Naive thymus-derived CD4-positive, alpha-beta T cell (primary cell): ENCODE measurements at regions not wholly inside any gene's neighbourhood (a gene's known extent, or its start where the extent isn't known, plus 50 kb on each side); places are given as distances from the start of the nearest gene placed in this dataset.

Source experiments
- ATAC-seq: fragments of 150-1000 bp; cut with Tn5 transposase; 2 replicates; pipeline ENCODE4 v1.10.0; 2021; ENCODE audit warnings: mild to moderate bottlenecking, moderate library complexity
- CTCF ChIA-PET: fragments of 350-600 bp; sonication (Branson Sonifier 250); formaldehyde crosslinking; loops from one replicate; lab custom pipeline; 2021; ENCODE audit warnings: antibody characterized with exemption; lab: Charles Lee
- POLR2A ChIA-PET: fragments of 350-600 bp; sonication (Branson Sonifier 250); formaldehyde crosslinking; loops from one replicate; lab custom pipeline; 2021; ENCODE audit warnings: antibody characterized with exemption, inconsistent platforms; lab: Charles Lee
- DNase-seq, 9 donors: peaks; one replicate each; pipeline versions ENCODE4 v3.0.0 to v3.0.0-alpha.2; 2020 to 2022; ENCODE audit warnings: mixed read lengths in 1 of 9
- H3K27ac ChIP-seq: one replicate; pipeline ENCODE4 v1.7.0; 2013; ENCODE audit warnings: mild to moderate bottlenecking, low read depth, low read length, moderate library complexity
- H3K27me3 ChIP-seq, 2 donors: one replicate each; pipeline ENCODE4 v1.7.0; 2013; ENCODE audit warnings: low read length in 2 of 2, mild to moderate bottlenecking in 2 of 2, moderate library complexity in 2 of 2; ENCODE audit not compliant: control insufficient read depth in 2 of 2, insufficient read depth in 2 of 2
- H3K36me3 ChIP-seq, 3 experiments: 1 replicate in 2 of 3; 2 replicates in 1 of 3; pipeline ENCODE4 v1.7.0; 2013; ENCODE audit warnings: low read length in 3 of 3, mild to moderate bottlenecking in 3 of 3, moderate library complexity in 1 of 3; ENCODE audit not compliant: insufficient read depth in 3 of 3, control insufficient read depth in 2 of 3
- H3K4me1 ChIP-seq, 2 donors: one replicate each; pipeline ENCODE4 v1.7.0; 2013; ENCODE audit warnings: low read length in 2 of 2, mild to moderate bottlenecking in 2 of 2, moderate library complexity in 1 of 2; ENCODE audit not compliant: control insufficient read depth in 2 of 2, insufficient read depth in 2 of 2
- H3K4me3 ChIP-seq: 2 replicates; pipeline ENCODE4 v1.7.0; 2013; ENCODE audit warnings: mild to moderate bottlenecking, low read length
- H3K9me3 ChIP-seq, 3 experiments: 1 replicate in 2 of 3; 2 replicates in 1 of 3; pipeline ENCODE4 v1.7.0; 2013; ENCODE audit warnings: low read length in 3 of 3; ENCODE audit not compliant: control insufficient read depth in 2 of 3
- H3K27ac Mint-ChIP-seq, 9 donors: one replicate each; pipeline ENCODE4 v1.8.0; 2020 to 2022; ENCODE audit warnings: mixed read lengths in 9 of 9, mild to moderate bottlenecking in 8 of 9, moderate library complexity in 5 of 9, inconsistent platforms in 2 of 9
- H3K27me3 Mint-ChIP-seq, 5 donors: one replicate each; pipeline ENCODE4 v1.8.0; 2021 to 2022; ENCODE audit warnings: mixed read lengths in 5 of 5, mild to moderate bottlenecking in 1 of 5
- H3K36me3 Mint-ChIP-seq, 5 donors: one replicate each; pipeline ENCODE4 v1.8.0; 2020 to 2022; ENCODE audit warnings: mixed read lengths in 5 of 5, mild to moderate bottlenecking in 3 of 5, inconsistent platforms in 1 of 5
- H3K4me1 Mint-ChIP-seq, 7 donors: one replicate each; pipeline ENCODE4 v1.8.0; 2020 to 2022; ENCODE audit warnings: mixed read lengths in 7 of 7, mild to moderate bottlenecking in 3 of 7, inconsistent platforms in 1 of 7
- H3K4me3 Mint-ChIP-seq, 10 donors: one replicate each; pipeline ENCODE4 v1.8.0; 2020 to 2022; ENCODE audit warnings: mild to moderate bottlenecking in 10 of 10, mixed read lengths in 10 of 10, moderate library complexity in 6 of 10, inconsistent platforms in 2 of 10
- H3K9me3 Mint-ChIP-seq, 11 donors: one replicate each; pipeline ENCODE4 v1.8.0; 2020 to 2022; ENCODE audit warnings: mixed read lengths in 11 of 11, mild to moderate bottlenecking in 4 of 11, inconsistent platforms in 1 of 11, moderate library complexity in 1 of 11
- intact Hi-C, 2 donors: fragments of 100-400 bp; cut with micrococcal nuclease; formaldehyde crosslinking; loops; one replicate each; pipeline ENCODE4 v1.15.1; 2023

DNA sequence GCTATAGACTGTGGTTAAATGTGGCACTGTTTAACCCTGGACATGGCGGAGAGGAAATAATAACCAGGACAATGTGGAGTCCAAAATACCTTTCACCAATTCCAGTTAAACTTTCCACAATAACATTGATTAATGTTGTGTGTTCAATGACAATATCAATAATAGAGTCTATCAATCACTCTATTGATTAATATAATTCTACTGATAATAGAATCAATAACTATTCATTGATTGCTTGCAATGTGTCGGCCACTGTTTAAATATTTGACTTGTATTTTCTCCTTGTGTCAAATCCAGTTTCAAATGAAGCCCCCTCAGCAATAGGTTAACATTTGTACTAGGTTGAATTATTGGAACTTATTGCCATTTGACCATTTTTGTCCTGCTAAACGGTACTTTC, 187.0 kb downstream of the PTPN20 start:
- H3K27me3 Mint-ChIP-seq, result peaks cover 0 to 2% (median 0%) of the 10 kb centered on the region in 5 donors
- intact Hi-C loops, result no loop called here
- peaks cover 0 to 12% (median 0%) of the 10 kb centered on the region in 5 donors for H3K36me3 Mint-ChIP-seq
- Histone ChIP-seq H3K9me3 (no peaks in the 10 kb centered on the region), H3K36me3 (no peaks in the 10 kb centered on the region), H3K4me3 (no peak overlapping the region), H3K27ac (no peak overlapping the region), H3K4me1 (no peaks in the 10 kb centered on the region), H3K27me3 (no peaks in the 10 kb centered on the region)
- DNase-seq (no peak), ATAC-seq (no peak)
- H3K27ac Mint-ChIP-seq, result no peak overlapping the region
- peaks cover 0 to 5% (median 0%) of the 10 kb centered on the region in 7 donors for H3K4me1 Mint-ChIP-seq
- POLR2A ChIA-PET, result no interaction called here
- no peak overlapping the region for H3K4me3 Mint-ChIP-seq
- peaks cover 0 to 2% (median 0%) of the 10 kb centered on the region in 11 donors for H3K9me3 Mint-ChIP-seq
- CTCF ChIA-PET, result no interaction called here

DNA sequence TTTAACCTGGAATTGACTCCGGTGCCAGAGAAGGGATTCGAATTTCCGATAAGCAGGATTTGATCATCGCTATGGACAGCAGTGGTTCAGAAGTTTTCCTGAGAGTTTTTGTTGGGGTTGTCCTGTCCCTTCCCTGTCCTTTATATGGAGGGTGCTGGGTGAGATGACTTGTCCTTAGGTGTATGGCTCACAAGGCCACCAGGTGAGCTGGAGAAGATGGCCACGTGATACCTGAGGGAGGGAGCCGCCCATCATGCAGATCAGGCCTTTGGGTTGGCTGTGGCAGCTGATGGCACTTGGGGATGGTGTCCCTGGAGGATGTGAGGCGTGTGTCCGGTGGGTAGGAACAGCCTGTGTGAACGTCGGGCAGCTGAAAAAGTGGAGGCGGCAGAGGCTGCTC, 187.7 kb downstream of the PTPN20 start:
- no peaks in the 10 kb centered on the region for H3K4me1 ChIP-seq
- H3K36me3 ChIP-seq, result no peaks in the 10 kb centered on the region
- Mint-ChIP-seq H3K27ac (no peak overlapping the region), H3K36me3 (peaks cover 0 to 11% (median 0%) of the 10 kb centered on the region in 5 donors), H3K9me3 (peaks cover 0 to 2% (median 0%) of the 10 kb centered on the region in 11 donors), H3K4me3 (no peak overlapping the region), H3K27me3 (peaks cover 0 to 2% (median 0%) of the 10 kb centered on the region in 5 donors), H3K4me1 (peaks cover 0 to 5% (median 0%) of the 10 kb centered on the region in 7 donors)
- H3K27me3 ChIP-seq, result no peaks in the 10 kb centered on the region
- DNase-seq, result no peak
- ChIA-PET POLR2A (no interaction called here), CTCF (no interaction called here)
- H3K4me3 ChIP-seq, result no peak overlapping the region
- no peaks in the 10 kb centered on the region for H3K9me3 ChIP-seq
- intact Hi-C loops, result no loop called here
- H3K27ac ChIP-seq, result no peak overlapping the region
- ATAC-seq, result no peak

DNA sequence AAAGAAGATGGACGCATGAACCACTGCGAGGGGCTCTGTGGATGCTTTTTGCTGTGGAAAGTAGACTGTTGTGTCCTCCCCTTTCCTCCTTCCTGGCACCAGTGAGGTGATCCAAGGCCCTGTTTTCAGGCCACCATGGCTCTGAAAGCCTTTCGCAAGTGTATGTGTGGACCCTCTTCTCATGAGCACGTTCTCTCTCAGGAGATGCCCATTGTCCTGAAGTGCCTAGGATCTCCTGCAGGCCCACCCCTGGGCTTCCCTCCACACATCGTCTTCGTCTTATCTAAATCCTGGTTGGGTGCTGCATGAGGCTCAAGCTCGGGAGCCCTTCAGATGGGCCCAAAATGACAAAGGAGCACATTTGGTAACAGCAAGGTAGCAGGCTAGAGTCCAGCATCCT, 188.2 kb downstream of the PTPN20 start:
- Mint-ChIP-seq H3K27ac (no peak overlapping the region), H3K27me3 (peaks cover 0 to under 1% (median 0%) of the 10 kb centered on the region in 5 donors), H3K36me3 (peaks cover 0 to 5% (median 0%) of the 10 kb centered on the region in 5 donors), H3K4me3 (no peak overlapping the region), H3K9me3 (peaks cover 0 to 2% (median 0%) of the 10 kb centered on the region in 11 donors), H3K4me1 (peaks cover 0 to 3% (median 0%) of the 10 kb centered on the region in 7 donors)
- Histone ChIP-seq H3K4me3 (no peak overlapping the region), H3K27ac (no peak overlapping the region), H3K36me3 (no peaks in the 10 kb centered on the region), H3K9me3 (no peaks in the 10 kb centered on the region), H3K4me1 (no peaks in the 10 kb centered on the region), H3K27me3 (no peaks in the 10 kb centered on the region)
- ChIA-PET CTCF (no interaction called here), POLR2A (no interaction called here)
- no peak for DNase-seq
- intact Hi-C loops, result no loop called here
- ATAC-seq, result no peak

DNA sequence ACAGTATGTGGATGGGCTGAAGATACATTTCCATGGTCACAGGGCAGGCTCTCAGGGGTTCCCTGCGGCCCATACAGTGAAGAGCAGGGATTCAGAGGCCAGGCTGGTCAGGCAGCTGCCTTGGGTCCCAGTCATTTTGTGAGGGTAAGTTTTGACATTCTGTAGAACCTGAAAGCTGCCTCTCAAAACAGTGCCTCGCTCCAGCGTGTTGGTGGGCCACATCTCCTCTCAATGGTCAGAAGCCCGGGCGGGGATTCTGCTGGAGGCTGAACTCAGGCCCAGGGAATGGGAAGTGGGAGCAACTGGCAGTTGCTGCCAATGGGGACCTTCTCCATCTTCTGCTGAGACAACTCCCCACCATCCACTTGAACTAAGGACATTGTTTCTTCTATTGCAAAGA, 190.0 kb downstream of the PTPN20 start:
- Mint-ChIP-seq H3K4me1 (peaks cover 0 to 7% (median 2%) of the 10 kb centered on the region in 7 donors), H3K4me3 (no peak overlapping the region), H3K27ac (no peak overlapping the region), H3K9me3 (peaks cover 0 to 2% (median 0%) of the 10 kb centered on the region in 11 donors), H3K36me3 (no peaks in the 10 kb centered on the region), H3K27me3 (no peaks in the 10 kb centered on the region)
- ATAC-seq, result no peak
- H3K36me3 ChIP-seq, result no peaks in the 10 kb centered on the region
- intact Hi-C loops, result no loop called here
- no peak overlapping the region for H3K27ac ChIP-seq
- H3K4me3 ChIP-seq, result no peak overlapping the region
- no peaks in the 10 kb centered on the region for H3K4me1 ChIP-seq
- H3K9me3 ChIP-seq, result no peaks in the 10 kb centered on the region
- no peaks in the 10 kb centered on the region for H3K27me3 ChIP-seq
- POLR2A ChIA-PET, result no interaction called here
- DNase-seq, result no peak
- CTCF ChIA-PET, result no interaction called here

DNA sequence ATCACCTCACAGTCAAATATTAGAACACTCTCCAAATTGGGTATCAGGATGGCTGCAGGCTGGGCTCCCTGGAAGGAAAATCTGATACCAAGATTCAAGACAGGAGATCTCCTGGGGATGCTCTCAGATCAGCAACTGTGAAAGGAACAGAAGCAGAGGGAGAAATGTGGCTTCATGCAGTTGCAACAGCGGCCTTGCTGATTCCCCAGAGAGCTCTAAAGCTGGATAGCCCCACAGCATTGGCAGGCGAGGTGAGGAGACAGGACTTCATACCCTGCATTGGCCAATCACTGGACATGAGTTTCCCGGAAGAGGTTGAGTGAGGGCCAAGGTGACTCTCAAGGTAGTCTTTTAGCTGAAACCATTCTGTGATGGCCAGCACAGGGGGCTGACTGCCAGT, 190.6 kb downstream of the PTPN20 start:
- ATAC-seq, result no peak
- no peaks in the 10 kb centered on the region for H3K36me3 ChIP-seq
- H3K4me3 Mint-ChIP-seq, result no peak overlapping the region
- H3K27ac ChIP-seq, result no peak overlapping the region
- intact Hi-C loops, result no loop called here
- peak overlapping the region in 1 of 9 donors; percentile 9 for H3K27ac Mint-ChIP-seq
- H3K9me3 Mint-ChIP-seq, result peaks cover 0 to 2% (median 0%) of the 10 kb centered on the region in 11 donors
- POLR2A ChIA-PET, result no interaction called here
- DNase-seq, result no peak
- no peaks in the 10 kb centered on the region for H3K36me3 Mint-ChIP-seq
- no peaks in the 10 kb centered on the region for H3K27me3 ChIP-seq
- no peak overlapping the region for H3K4me3 ChIP-seq
- CTCF ChIA-PET, result no interaction called here
- no peaks in the 10 kb centered on the region for H3K27me3 Mint-ChIP-seq
- H3K9me3 ChIP-seq, result no peaks in the 10 kb centered on the region
- no peaks in the 10 kb centered on the region for H3K4me1 ChIP-seq
- peaks cover 0 to 8% (median 3%) of the 10 kb centered on the region in 7 donors for H3K4me1 Mint-ChIP-seq

DNA sequence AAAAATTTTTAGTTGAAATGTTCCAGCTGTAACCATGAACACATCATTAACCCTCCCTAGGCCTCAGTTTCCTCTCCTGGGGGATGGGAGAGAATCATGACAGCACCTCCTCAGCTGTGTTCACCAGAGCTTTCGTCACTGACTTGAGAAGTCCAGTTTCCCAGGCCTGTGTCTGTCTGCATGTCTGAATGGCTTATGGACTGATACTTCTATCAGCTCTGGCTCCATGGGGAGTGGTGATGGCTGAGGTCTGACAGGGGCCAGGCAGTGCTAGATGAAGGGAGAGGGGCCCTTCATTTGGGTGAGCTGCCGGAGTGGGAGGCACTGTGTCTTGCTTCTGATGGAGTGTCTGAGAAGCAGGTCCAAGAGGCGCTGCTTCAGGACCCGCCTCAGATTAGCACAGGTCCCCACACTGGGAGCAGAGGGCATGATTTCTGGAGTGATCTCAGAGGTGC, 192.9 kb downstream of the PTPN20 start:
- ATAC-seq, result no peak

DNA sequence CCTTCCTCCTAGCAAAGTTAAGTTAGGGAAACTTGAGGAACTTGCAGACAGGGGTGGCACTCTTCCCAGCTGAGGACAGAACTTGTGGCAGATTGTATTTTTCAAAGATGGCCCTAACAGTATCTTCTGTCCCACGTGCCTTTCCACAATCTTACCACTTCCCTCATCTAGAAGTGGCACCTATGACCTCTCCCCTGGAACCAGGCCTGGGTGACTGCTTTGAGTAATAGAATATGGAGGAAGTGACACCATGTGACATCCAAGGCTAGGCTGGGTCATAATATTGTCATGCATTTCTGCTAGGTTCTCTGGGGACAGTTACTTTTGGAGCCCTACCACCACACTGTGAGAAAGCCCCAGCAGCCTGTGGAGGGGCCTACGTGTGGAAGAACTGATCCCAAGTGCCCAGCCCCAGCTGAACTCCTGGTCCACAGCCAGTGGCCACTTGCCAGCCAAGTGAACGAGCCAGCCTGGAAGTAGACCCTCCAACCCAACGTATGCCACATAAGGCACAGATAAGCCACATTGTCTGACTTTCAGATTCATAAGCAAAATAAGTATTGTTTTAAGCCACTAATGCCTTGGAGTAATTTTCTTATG, 193.7 kb downstream of the PTPN20 start:
- DNase-seq, result no peak

More for the DNA sequence above, 192.9 kb downstream of the PTPN20 start:
- no peak for DNase-seq
- H3K36me3 Mint-ChIP-seq, result no peaks in the 10 kb centered on the region
- ChIA-PET CTCF (no interaction called here), POLR2A (interaction anchor here (0.5 kb wide), 1 partner anchor 782 kb away, joined by 4 read pairs; no protein-coding TSS in a partner anchor)
- intact Hi-C loops, result no loop called here
- no peak overlapping the region for H3K27ac ChIP-seq
- H3K27me3 Mint-ChIP-seq, result no peaks in the 10 kb centered on the region
- no peaks in the 10 kb centered on the region for H3K9me3 ChIP-seq
- no peak overlapping the region for H3K4me3 ChIP-seq
- H3K27ac Mint-ChIP-seq, result no peak overlapping the region
- H3K9me3 Mint-ChIP-seq, result peaks cover 0 to 2% (median 0%) of the 10 kb centered on the region in 11 donors
- no peaks in the 10 kb centered on the region for H3K4me1 ChIP-seq
- no peaks in the 10 kb centered on the region for H3K36me3 ChIP-seq
- peaks cover 0 to 9% (median 3%) of the 10 kb centered on the region in 7 donors for H3K4me1 Mint-ChIP-seq
- H3K4me3 Mint-ChIP-seq, result no peak overlapping the region
- H3K27me3 ChIP-seq, result no peaks in the 10 kb centered on the region

More for the DNA sequence above, 193.7 kb downstream of the PTPN20 start:
- H3K36me3 Mint-ChIP-seq, result no peaks in the 10 kb centered on the region
- H3K27ac Mint-ChIP-seq, result peak overlapping the region in 1 of 9 donors; percentile 25
- Histone ChIP-seq H3K9me3 (no peaks in the 10 kb centered on the region), H3K36me3 (no peaks in the 10 kb centered on the region), H3K27me3 (no peaks in the 10 kb centered on the region), H3K4me1 (no peaks in the 10 kb centered on the region), H3K4me3 (no peak overlapping the region), H3K27ac (no peak overlapping the region)
- no peak overlapping the region for H3K4me3 Mint-ChIP-seq
- peak; percentile 78 for ATAC-seq
- ChIA-PET CTCF (no interaction called here), POLR2A (no interaction called here)
- peaks cover 0 to 10% (median 5%) of the 10 kb centered on the region in 7 donors for H3K4me1 Mint-ChIP-seq
- intact Hi-C loops, result no loop called here
- H3K9me3 Mint-ChIP-seq, result peaks cover 0 to 2% (median 0%) of the 10 kb centered on the region in 11 donors
- no peaks in the 10 kb centered on the region for H3K27me3 Mint-ChIP-seq
